Neural crest cell (in vitro differentiated cells): ENCODE measurements at regions not wholly inside any gene's neighbourhood (a gene's known extent, or its start where the extent isn't known, plus 50 kb on each side); places are given as distances from the start of the nearest gene placed in this dataset.

Experiments used
- DNase-seq: peaks from one replicate; pipeline ENCODE4 v3.0.0; 2021; ENCODE audit warnings: low read depth, mixed read lengths, low spot score
- H3K27ac Mint-ChIP-seq: one replicate; pipeline ENCODE4 v1.8.0; 2021; ENCODE audit warnings: mild to moderate bottlenecking, mixed read lengths; ENCODE audit not compliant: unreplicated experiment
- H3K27me3 Mint-ChIP-seq: 2 replicates; pipeline ENCODE4 v1.8.0; 2021; ENCODE audit warnings: low read depth, mild to moderate bottlenecking, mixed read lengths
- H3K36me3 Mint-ChIP-seq: 2 replicates; pipeline ENCODE4 v1.8.0; 2021; ENCODE audit warnings: low read depth, mild to moderate bottlenecking, mixed read lengths
- H3K4me1 Mint-ChIP-seq: 2 replicates; pipeline ENCODE4 v1.8.0; 2021; ENCODE audit warnings: mixed read lengths
- H3K4me3 Mint-ChIP-seq: one replicate; pipeline ENCODE4 v1.8.0; 2021; ENCODE audit warnings: mild to moderate bottlenecking, mixed read lengths
- H3K9me3 Mint-ChIP-seq: 2 replicates; pipeline ENCODE4 v1.8.0; 2021; ENCODE audit warnings: mixed read lengths
- TF ChIP-seq, protein P1 (sequence below): fragments of 200-600 bp; sonication (generic); conservative IDR thresholded peaks from 2 replicates; pipeline ENCODE4 v1.5.0; 2021; ENCODE audit warnings: antibody characterized with exemption, mild to moderate bottlenecking

DNA sequence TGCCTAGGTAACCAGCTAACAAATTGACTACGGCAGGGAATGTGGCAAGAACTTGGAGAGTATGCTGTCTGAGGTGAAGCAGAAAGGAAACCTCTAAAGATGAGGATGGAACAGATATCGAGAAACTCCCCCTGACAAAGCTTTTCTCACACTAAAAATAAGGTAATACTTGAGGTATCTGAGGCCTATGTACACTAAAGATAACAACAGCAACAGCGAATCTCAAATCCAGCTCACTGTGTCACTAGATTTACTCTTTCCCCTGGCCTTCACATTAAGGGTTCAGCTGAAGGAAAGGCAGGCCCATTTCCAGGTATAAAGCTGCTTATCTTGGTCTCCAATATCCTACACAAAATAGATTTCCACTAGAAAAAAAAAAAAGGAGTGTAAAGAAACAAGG, 518.0 kb downstream of the KCNT2 start:
- Mint-ChIP-seq H3K4me1 (no peaks in the 10 kb centered on the region), H3K27me3 (no peaks in the 10 kb centered on the region), H3K36me3 (no peaks in the 10 kb centered on the region), H3K4me3 (no peak overlapping the region), H3K27ac (peak overlapping the region; percentile 46), H3K9me3 (no peaks in the 10 kb centered on the region)
- no peak for DNase-seq
- TF ChIP-seq, protein P1, sequence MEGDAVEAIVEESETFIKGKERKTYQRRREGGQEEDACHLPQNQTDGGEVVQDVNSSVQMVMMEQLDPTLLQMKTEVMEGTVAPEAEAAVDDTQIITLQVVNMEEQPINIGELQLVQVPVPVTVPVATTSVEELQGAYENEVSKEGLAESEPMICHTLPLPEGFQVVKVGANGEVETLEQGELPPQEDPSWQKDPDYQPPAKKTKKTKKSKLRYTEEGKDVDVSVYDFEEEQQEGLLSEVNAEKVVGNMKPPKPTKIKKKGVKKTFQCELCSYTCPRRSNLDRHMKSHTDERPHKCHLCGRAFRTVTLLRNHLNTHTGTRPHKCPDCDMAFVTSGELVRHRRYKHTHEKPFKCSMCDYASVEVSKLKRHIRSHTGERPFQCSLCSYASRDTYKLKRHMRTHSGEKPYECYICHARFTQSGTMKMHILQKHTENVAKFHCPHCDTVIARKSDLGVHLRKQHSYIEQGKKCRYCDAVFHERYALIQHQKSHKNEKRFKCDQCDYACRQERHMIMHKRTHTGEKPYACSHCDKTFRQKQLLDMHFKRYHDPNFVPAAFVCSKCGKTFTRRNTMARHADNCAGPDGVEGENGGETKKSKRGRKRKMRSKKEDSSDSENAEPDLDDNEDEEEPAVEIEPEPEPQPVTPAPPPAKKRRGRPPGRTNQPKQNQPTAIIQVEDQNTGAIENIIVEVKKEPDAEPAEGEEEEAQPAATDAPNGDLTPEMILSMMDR: no peak

- no peak for DNase-seq
- Mint-ChIP-seq H3K4me3 (no peak overlapping the region), H3K4me1 (no peaks in the 10 kb centered on the region), H3K9me3 (no peaks in the 10 kb centered on the region), H3K27me3 (no peaks in the 10 kb centered on the region), H3K36me3 (no peaks in the 10 kb centered on the region), H3K27ac (no peak overlapping the region)
- TF ChIP-seq, protein P1: no peak
These were observed 519.7 kb downstream of the KCNT2 start for GRCh38 chr1:196088541-196088940.

DNA sequence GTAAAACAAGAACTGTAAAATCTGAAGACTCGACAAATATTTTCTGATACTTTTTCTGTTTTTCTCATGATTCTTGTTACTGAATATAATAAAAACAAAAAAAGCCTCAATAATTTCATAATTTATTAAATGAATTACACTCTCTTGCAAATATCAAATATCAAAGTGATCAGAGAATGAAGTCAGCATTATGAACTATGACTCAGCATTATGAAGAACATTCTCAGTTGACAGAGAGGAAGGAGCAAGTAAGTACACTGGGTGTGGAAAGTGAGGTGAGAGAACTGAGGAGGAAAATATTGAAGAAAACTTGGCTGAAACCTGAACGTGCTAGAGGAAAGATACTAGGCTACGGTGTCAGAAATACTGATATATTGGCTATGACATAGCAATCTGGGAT, 529.5 kb downstream of the KCNT2 start:
- H3K9me3 Mint-ChIP-seq: peaks cover 3% of the 10 kb centered on the region
- H3K27ac Mint-ChIP-seq: peak overlapping the region; percentile 51
- no peak for DNase-seq
- no peaks in the 10 kb centered on the region for H3K4me1 Mint-ChIP-seq
- H3K36me3 Mint-ChIP-seq: no peaks in the 10 kb centered on the region
- TF ChIP-seq, protein P1: no peak
- H3K4me3 Mint-ChIP-seq: no peak overlapping the region
- H3K27me3 Mint-ChIP-seq: no peaks in the 10 kb centered on the region

GRCh38 chr1:196075621-196076020, 532.6 kb downstream of the KCNT2 start:
- TF ChIP-seq, protein P1: no peak
- Mint-ChIP-seq H3K36me3 (no peaks in the 10 kb centered on the region), H3K27me3 (no peaks in the 10 kb centered on the region), H3K9me3 (no peaks in the 10 kb centered on the region), H3K4me3 (no peak overlapping the region), H3K27ac (no peak overlapping the region), H3K4me1 (no peaks in the 10 kb centered on the region)
- no peak for DNase-seq

GRCh38 chr1:196074182-196074581, 534.1 kb downstream of the KCNT2 start:
- no peak overlapping the region for H3K27ac Mint-ChIP-seq
- DNase-seq: no peak
- TF ChIP-seq, protein P1: no peak
- H3K4me3 Mint-ChIP-seq: no peak overlapping the region
- no peaks in the 10 kb centered on the region for H3K36me3 Mint-ChIP-seq
- H3K27me3 Mint-ChIP-seq: no peaks in the 10 kb centered on the region
- no peaks in the 10 kb centered on the region for H3K4me1 Mint-ChIP-seq
- no peaks in the 10 kb centered on the region for H3K9me3 Mint-ChIP-seq

DNA sequence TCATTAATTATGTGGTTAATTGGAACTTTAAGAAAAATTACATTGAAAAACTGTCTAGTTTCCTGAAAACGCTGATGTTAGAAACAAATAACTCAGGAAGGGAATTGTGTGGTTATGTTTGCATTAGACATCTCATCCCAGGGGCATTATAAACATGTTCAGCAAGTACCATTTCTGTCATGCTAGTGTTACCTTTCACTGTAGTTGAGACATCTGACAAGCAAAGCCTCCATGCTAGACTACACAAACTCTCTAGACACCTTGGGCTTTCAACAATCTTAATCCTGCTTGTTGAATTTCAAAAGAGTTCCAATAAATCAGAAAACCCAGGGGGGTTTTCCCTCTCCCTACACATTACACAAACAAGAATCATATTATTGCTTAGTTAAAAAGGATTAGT, 536.8 kb downstream of the KCNT2 start:
- Mint-ChIP-seq H3K36me3 (no peaks in the 10 kb centered on the region), H3K27ac (no peak overlapping the region), H3K4me1 (no peaks in the 10 kb centered on the region), H3K9me3 (no peaks in the 10 kb centered on the region), H3K27me3 (no peaks in the 10 kb centered on the region), H3K4me3 (no peak overlapping the region)
- no peak for DNase-seq
- TF ChIP-seq, protein P1: no peak
